ENCODE measurements at regions not wholly inside any gene's neighbourhood (a gene's known extent, or its start where the extent isn't known, plus 50 kb on each side); places are given as distances from the start of the nearest gene placed in this dataset.
"Not testable (repeated sequence)": the region's sequence is repeated elsewhere in the genome, so short reads cannot be mapped to it uniquely, and the experiment has no call there.

GRCh38 chr10:9297580-9297979, 1243.1 kb downstream of the GATA3 start:
- no peaks in the 10 kb centered on the region for H3K36me3 Mint-ChIP-seq (ENCODE audit: low read depth)
- no peak overlapping the region for H3K27ac Mint-ChIP-seq
- H3K27me3 Mint-ChIP-seq = peaks cover 3% of the 10 kb centered on the region
- no peak overlapping the region for H3K4me3 Mint-ChIP-seq
- no peaks in the 10 kb centered on the region for H3K9me3 Mint-ChIP-seq
- peaks cover 19% of the 10 kb centered on the region for H3K4me1 Mint-ChIP-seq (ENCODE audit: low read depth)

- Mint-ChIP-seq H3K9me3 (no peaks in the 10 kb centered on the region), H3K4me1 (ENCODE audit: low read depth) (peaks cover 6% of the 10 kb centered on the region), H3K36me3 (ENCODE audit: low read depth) (no peaks in the 10 kb centered on the region), H3K27me3 (peaks cover 6% of the 10 kb centered on the region), H3K27ac (no peak overlapping the region), H3K4me3 (no peak overlapping the region)
Measured at GRCh38 chr10:9299966-9300365, 1245.5 kb downstream of the GATA3 start.

- Mint-ChIP-seq H3K27me3 (peaks cover 17% of the 10 kb centered on the region), H3K9me3 (no peaks in the 10 kb centered on the region), H3K36me3 (ENCODE audit: low read depth) (no peaks in the 10 kb centered on the region), H3K4me3 (no peak overlapping the region), H3K4me1 (ENCODE audit: low read depth) (no peaks in the 10 kb centered on the region), H3K27ac (no peak overlapping the region)
Measured at GRCh38 chr10:9301148-9301547, 1246.7 kb downstream of the GATA3 start.

GRCh38 chr10:9301554-9301953, 1247.1 kb downstream of the GATA3 start:
- H3K27me3 Mint-ChIP-seq = peaks cover 21% of the 10 kb centered on the region
- H3K9me3 Mint-ChIP-seq = no peaks in the 10 kb centered on the region
- H3K27ac Mint-ChIP-seq = no peak overlapping the region
- no peaks in the 10 kb centered on the region for H3K4me1 Mint-ChIP-seq (ENCODE audit: low read depth)
- no peaks in the 10 kb centered on the region for H3K36me3 Mint-ChIP-seq (ENCODE audit: low read depth)
- no peak overlapping the region for H3K4me3 Mint-ChIP-seq

- Mint-ChIP-seq H3K27ac (no peak overlapping the region), H3K27me3 (peaks cover 26% of the 10 kb centered on the region), H3K36me3 (ENCODE audit: low read depth) (no peaks in the 10 kb centered on the region), H3K9me3 (no peaks in the 10 kb centered on the region), H3K4me1 (ENCODE audit: low read depth) (no peaks in the 10 kb centered on the region), H3K4me3 (no peak overlapping the region)
Measured at GRCh38 chr10:9302140-9302746, 1247.8 kb downstream of the GATA3 start.

GRCh38 chr10:9305018-9305655, 1250.6 kb downstream of the GATA3 start:
- no peak overlapping the region for H3K4me3 Mint-ChIP-seq
- H3K36me3 Mint-ChIP-seq (ENCODE audit: low read depth) = no peaks in the 10 kb centered on the region
- no peak overlapping the region for H3K27ac Mint-ChIP-seq
- H3K27me3 Mint-ChIP-seq = peaks cover 27% of the 10 kb centered on the region
- no peaks in the 10 kb centered on the region for H3K9me3 Mint-ChIP-seq
- H3K4me1 Mint-ChIP-seq (ENCODE audit: low read depth) = no peaks in the 10 kb centered on the region

GRCh38 chr10:9311702-9312499, 1257.4 kb downstream of the GATA3 start:
- Mint-ChIP-seq H3K27ac (no peak overlapping the region), H3K27me3 (peaks cover 34% of the 10 kb centered on the region), H3K36me3 (ENCODE audit: low read depth) (no peaks in the 10 kb centered on the region), H3K9me3 (no peaks in the 10 kb centered on the region), H3K4me3 (no peak overlapping the region), H3K4me1 (ENCODE audit: low read depth) (no peaks in the 10 kb centered on the region)

- no peaks in the 10 kb centered on the region for H3K9me3 Mint-ChIP-seq
- no peak overlapping the region for H3K4me3 Mint-ChIP-seq
- no peaks in the 10 kb centered on the region for H3K4me1 Mint-ChIP-seq (ENCODE audit: low read depth)
- no peaks in the 10 kb centered on the region for H3K36me3 Mint-ChIP-seq (ENCODE audit: low read depth)
- peaks cover 26% of the 10 kb centered on the region for H3K27me3 Mint-ChIP-seq
- H3K27ac Mint-ChIP-seq = no peak overlapping the region
Measured at GRCh38 chr10:9315292-9315691, 1260.8 kb downstream of the GATA3 start.

GRCh38 chr10:9331583-9332008, 1277.1 kb downstream of the GATA3 start:
- no peak overlapping the region for H3K27ac Mint-ChIP-seq
- H3K4me3 Mint-ChIP-seq = no peak overlapping the region
- no peaks in the 10 kb centered on the region for H3K9me3 Mint-ChIP-seq
- H3K4me1 Mint-ChIP-seq (ENCODE audit: low read depth) = no peaks in the 10 kb centered on the region
- no peaks in the 10 kb centered on the region for H3K36me3 Mint-ChIP-seq (ENCODE audit: low read depth)
- peaks cover 25% of the 10 kb centered on the region for H3K27me3 Mint-ChIP-seq

- Mint-ChIP-seq H3K9me3 (no peaks in the 10 kb centered on the region), H3K36me3 (ENCODE audit: low read depth) (no peaks in the 10 kb centered on the region), H3K4me3 (no peak overlapping the region), H3K27ac (no peak overlapping the region), H3K27me3 (peaks cover 15% of the 10 kb centered on the region), H3K4me1 (ENCODE audit: low read depth) (no peaks in the 10 kb centered on the region)
Measured at GRCh38 chr10:9334270-9334669, 1279.8 kb downstream of the GATA3 start.

GRCh38 chr10:9339716-9340115, 1285.2 kb downstream of the GATA3 start:
- H3K4me1 Mint-ChIP-seq (ENCODE audit: low read depth) = no peaks in the 10 kb centered on the region

GRCh38 chr10:9342885-9343570, 1288.5 kb downstream of the GATA3 start:
- Mint-ChIP-seq H3K27me3 (peaks cover 3% of the 10 kb centered on the region), H3K27ac (no peak overlapping the region), H3K9me3 (peaks cover 19% of the 10 kb centered on the region), H3K4me1 (ENCODE audit: low read depth) (peaks cover 3% of the 10 kb centered on the region), H3K36me3 (ENCODE audit: low read depth) (peaks cover 4% of the 10 kb centered on the region), H3K4me3 (no peak overlapping the region)

More at GRCh38 chr10:9339716-9340115, 1285.2 kb downstream of the GATA3 start:
- Mint-ChIP-seq H3K36me3 (ENCODE audit: low read depth) (no peaks in the 10 kb centered on the region), H3K27ac (no peak overlapping the region), H3K27me3 (peaks cover 9% of the 10 kb centered on the region), H3K4me3 (no peak overlapping the region), H3K9me3 (no peaks in the 10 kb centered on the region)

GRCh38 chr10:9347933-9348332, 1293.4 kb downstream of the GATA3 start:
- not testable (repeated sequence) for H3K27ac Mint-ChIP-seq; H3K4me3 Mint-ChIP-seq; H3K27me3 Mint-ChIP-seq; H3K36me3 Mint-ChIP-seq (ENCODE audit: low read depth); H3K4me1 Mint-ChIP-seq (ENCODE audit: low read depth)
- peaks cover 19% of the 10 kb centered on the region for H3K9me3 Mint-ChIP-seq

- no peak overlapping the region for H3K4me3 Mint-ChIP-seq
- H3K27ac Mint-ChIP-seq = no peak overlapping the region
- peaks cover 8% of the 10 kb centered on the region for H3K4me1 Mint-ChIP-seq (ENCODE audit: low read depth)
- H3K9me3 Mint-ChIP-seq = peaks cover 10% of the 10 kb centered on the region
- H3K36me3 Mint-ChIP-seq (ENCODE audit: low read depth) = no peaks in the 10 kb centered on the region
- H3K27me3 Mint-ChIP-seq = peaks cover 6% of the 10 kb centered on the region
Measured at GRCh38 chr10:9357471-9357870, 1303.0 kb downstream of the GATA3 start.

GRCh38 chr10:9362721-9363120, 1308.2 kb downstream of the GATA3 start:
- Mint-ChIP-seq H3K27ac (no peak overlapping the region), H3K9me3 (peaks cover 11% of the 10 kb centered on the region)

More at GRCh38 chr10:9362721-9363120, 1308.2 kb downstream of the GATA3 start:
- Mint-ChIP-seq H3K36me3 (ENCODE audit: low read depth) (no peaks in the 10 kb centered on the region), H3K4me1 (ENCODE audit: low read depth) (peaks cover 20% of the 10 kb centered on the region), H3K27me3 (no peaks in the 10 kb centered on the region), H3K4me3 (no peak overlapping the region)

Measured in stimulated activated naive CD8-positive, alpha-beta T cell treated with anti-CD3 and anti-CD28 coated beads, Interleukin-15, Interleukin-2, amounts not matched to agents 100 ng/mL and 50 ng/mL, for 24 hours (primary cell).